HEK293 (cell line): ENCODE measurements at regions not wholly inside any gene's neighbourhood (a gene's known extent, or its start where the extent isn't known, plus 50 kb on each side); places are given as distances from the start of the nearest gene placed in this dataset.

Source experiments
- AEBP2 ChIP-seq: fragments of 450-650 bp; formaldehyde crosslinking; IDR thresholded peaks from 2 replicates; pipeline ENCODE4 v1.5.1; 2016; ENCODE audit warnings: missing biosample characterization, missing genetic modification characterization, borderline replicate concordance
- BCL11B ChIP-seq: fragments of 450-650 bp; formaldehyde crosslinking; IDR thresholded peaks from 2 replicates; pipeline ENCODE4 v1.5.1; 2016; ENCODE audit warnings: low read depth, missing biosample characterization, missing genetic modification characterization
- EGR2 ChIP-seq: fragments of 450-650 bp; formaldehyde crosslinking; IDR thresholded peaks from 2 replicates; pipeline ENCODE4 v1.5.1; 2016; ENCODE audit warnings: low read depth, missing biosample characterization, missing genetic modification characterization
- GFI1B ChIP-seq: fragments of 450-650 bp; formaldehyde crosslinking; IDR thresholded peaks from 2 replicates; pipeline ENCODE4 v1.5.1; 2016; ENCODE audit warnings: missing biosample characterization, missing genetic modification characterization
- GLIS2 ChIP-seq: fragments of 450-650 bp; formaldehyde crosslinking; IDR thresholded peaks from 2 replicates; pipeline ENCODE4 v1.5.1; 2016; ENCODE audit warnings: missing biosample characterization, missing genetic modification characterization
- KLF16 ChIP-seq: fragments of 450-650 bp; formaldehyde crosslinking; IDR thresholded peaks from 2 replicates; pipeline ENCODE4 v1.5.1; 2017; ENCODE audit warnings: missing biosample characterization, missing genetic modification characterization
- KLF7 ChIP-seq: fragments of 450-650 bp; formaldehyde crosslinking; IDR thresholded peaks from 2 replicates; pipeline ENCODE4 v1.5.1; 2016; ENCODE audit warnings: missing biosample characterization, missing genetic modification characterization, borderline replicate concordance
- MZF1 ChIP-seq: fragments of 450-650 bp; formaldehyde crosslinking; IDR thresholded peaks from 2 replicates; pipeline ENCODE4 v1.5.1; 2017; ENCODE audit warnings: missing biosample characterization, missing genetic modification characterization, borderline replicate concordance
- PRDM10 ChIP-seq: fragments of 450-650 bp; formaldehyde crosslinking; IDR thresholded peaks from 2 replicates; pipeline ENCODE4 v1.5.1; 2016; ENCODE audit warnings: missing biosample characterization, missing genetic modification characterization
- SALL2 ChIP-seq: fragments of 450-650 bp; formaldehyde crosslinking; IDR thresholded peaks from 2 replicates; pipeline ENCODE4 v1.5.0; 2017; ENCODE audit warnings: missing biosample characterization, mild to moderate bottlenecking, missing genetic modification characterization, borderline replicate concordance
- SCRT2 ChIP-seq: fragments of 450-650 bp; formaldehyde crosslinking; IDR thresholded peaks from 2 replicates; pipeline ENCODE4 v1.5.1; 2016; ENCODE audit warnings: missing biosample characterization, missing genetic modification characterization
- TCF7L2 ChIP-seq: IDR thresholded peaks from 2 replicates; pipeline ENCODE4 v1.6.1; 2011; ENCODE audit warnings: low read depth, mild to moderate bottlenecking, inconsistent platforms, low read length, moderate library complexity, borderline replicate concordance
- YY1 ChIP-seq: fragments of 450-650 bp; formaldehyde crosslinking; IDR thresholded peaks from 2 replicates; pipeline ENCODE4 v1.5.1; 2018; ENCODE audit warnings: missing biosample characterization, missing genetic modification characterization
- YY2 ChIP-seq: fragments of 450-650 bp; formaldehyde crosslinking; IDR thresholded peaks from 2 replicates; pipeline ENCODE4 v1.5.1; 2016; ENCODE audit warnings: missing biosample characterization, missing genetic modification characterization
- ZBTB11 ChIP-seq: fragments of 450-650 bp; formaldehyde crosslinking; conservative IDR thresholded peaks from 2 replicates; pipeline ENCODE4 v1.5.1; 2016; ENCODE audit warnings: low read depth, missing biosample characterization, missing genetic modification characterization
- ZBTB21 ChIP-seq: fragments of 450-650 bp; formaldehyde crosslinking; IDR thresholded peaks from 2 replicates; pipeline ENCODE4 v1.5.1; 2017; ENCODE audit warnings: missing biosample characterization, missing genetic modification characterization
- ZFP3 ChIP-seq: fragments of 450-650 bp; formaldehyde crosslinking; IDR thresholded peaks from 2 replicates; pipeline ENCODE4 v1.5.1; 2016; ENCODE audit warnings: low read depth, missing biosample characterization, missing genetic modification characterization
- ZFP41 ChIP-seq: fragments of 450-650 bp; formaldehyde crosslinking; IDR thresholded peaks from 2 replicates; pipeline ENCODE4 v1.5.1; 2016; ENCODE audit warnings: missing biosample characterization, missing genetic modification characterization, borderline replicate concordance
- ZNF112 ChIP-seq: fragments of 450-650 bp; formaldehyde crosslinking; IDR thresholded peaks from 2 replicates; pipeline ENCODE4 v1.5.0; 2017; ENCODE audit warnings: missing biosample characterization, missing genetic modification characterization
- ZNF114 ChIP-seq: fragments of 450-650 bp; formaldehyde crosslinking; IDR thresholded peaks from 2 replicates; pipeline ENCODE4 v1.5.0; 2017; ENCODE audit warnings: missing biosample characterization, missing genetic modification characterization
- ZNF175 ChIP-seq: fragments of 450-650 bp; formaldehyde crosslinking; IDR thresholded peaks from 2 replicates; pipeline ENCODE4 v1.5.1; 2016; ENCODE audit warnings: missing biosample characterization, missing genetic modification characterization
- ZNF239 ChIP-seq: fragments of 450-650 bp; formaldehyde crosslinking; IDR thresholded peaks from 2 replicates; pipeline ENCODE4 v1.5.1; 2016; ENCODE audit warnings: missing biosample characterization, missing genetic modification characterization
- ZNF248 ChIP-seq: fragments of 450-650 bp; formaldehyde crosslinking; IDR thresholded peaks from 2 replicates; pipeline ENCODE4 v1.5.1; 2017; ENCODE audit warnings: missing biosample characterization, missing genetic modification characterization
- ZNF274 ChIP-seq, 2 experiments: fragments of 200-500 bp in 1 of 2; fragments of 450-650 bp in 1 of 2; sonication (Bioruptor generic) in 1 of 2; formaldehyde crosslinking in 1 of 2; IDR thresholded peaks; 2 replicates each; pipeline versions ENCODE4 v1.5.1 to v1.6.1; 2014 to 2016; ENCODE audit warnings: borderline replicate concordance in 1 of 2, inconsistent platforms in 1 of 2, low read length in 1 of 2, missing biosample characterization in 1 of 2, missing genetic modification characterization in 1 of 2
- ZNF292 ChIP-seq: fragments of 450-650 bp; formaldehyde crosslinking; IDR thresholded peaks from 2 replicates; pipeline ENCODE4 v1.5.1; 2016; ENCODE audit warnings: low read depth, missing biosample characterization, missing genetic modification characterization, borderline replicate concordance
- ZNF341 ChIP-seq: fragments of 450-650 bp; formaldehyde crosslinking; IDR thresholded peaks from 2 replicates; pipeline ENCODE4; 2016; ENCODE audit warnings: low read depth, missing biosample characterization, missing genetic modification characterization
- ZNF580 ChIP-seq: fragments of 450-650 bp; formaldehyde crosslinking; IDR thresholded peaks from 2 replicates; pipeline ENCODE4 v1.5.1; 2016; ENCODE audit warnings: missing biosample characterization, missing genetic modification characterization
- ZNF623 ChIP-seq: fragments of 450-650 bp; formaldehyde crosslinking; IDR thresholded peaks from 2 replicates; pipeline ENCODE4 v1.5.1; 2016; ENCODE audit warnings: missing biosample characterization, missing genetic modification characterization
- ZNF626 ChIP-seq: fragments of 450-650 bp; sonication (Bioruptor Pico); formaldehyde crosslinking; IDR thresholded peaks from 2 replicates; pipeline ENCODE4 v1.5.1; 2018; ENCODE audit warnings: missing biosample characterization, missing genetic modification characterization, inconsistent platforms
- ZNF629 ChIP-seq: fragments of 450-650 bp; formaldehyde crosslinking; IDR thresholded peaks from 2 replicates; pipeline ENCODE4 v1.5.1; 2017; ENCODE audit warnings: missing biosample characterization, missing genetic modification characterization
- ZNF677 ChIP-seq: fragments of 450-650 bp; IDR thresholded peaks from 2 replicates; pipeline ENCODE4 v1.5.0; 2018; ENCODE audit warnings: missing biosample characterization, mild to moderate bottlenecking, missing genetic modification characterization, moderate library complexity

GRCh38 chr12:63419154-63419553, 249.1 kb downstream of the DPY19L2 start (continued):
- TF ChIP-seq ZBTB11 (tag by site-specific recombination) (no peak), KLF16 (tag by site-specific recombination) (0 out of 2 replicates have a peak, but pooled peaks have one; percentile 49), GLIS2 (tag by site-specific recombination) (no peak), ZNF292 (no peak), BCL11B (tag by site-specific recombination) (no peak), ZNF677 (tag by site-specific recombination) (no peak), ZNF114 (tag by site-specific recombination) (no peak), ZNF248 (tag by site-specific recombination) (no peak), MZF1 (tag by site-specific recombination) (no peak), SALL2 (tag by site-specific recombination) (no peak), ZBTB21 (tag by site-specific recombination) (peak; percentile 84), EGR2 (no peak; the same call in 1 of the 2 replicates), AEBP2 (tag by site-specific recombination) (no peak), ZNF274 (IDR thresholded peaks at IDR 0.05; ENCODE audit: low read length) (no peak), ZNF274 (tag by site-specific recombination; IDR thresholded peaks at IDR 0.05; ENCODE audit: borderline replicate concordance) (no peak), SCRT2 (tag by site-specific recombination) (no peak), ZFP41 (no peak), KLF7 (tag by site-specific recombination) (0 out of 2 replicates have a peak, but pooled peaks have one; percentile 62), ZNF580 (tag by site-specific recombination) (peak; percentile 8; the same call in 1 of the 2 replicates), GFI1B (tag by site-specific recombination) (peak; percentile 70; the same call in 1 of the 2 replicates), YY2 (tag by site-specific recombination) (no peak), ZNF629 (peak; percentile 85), ZNF175 (tag by site-specific recombination) (no peak), ZNF239 (tag by site-specific recombination) (no peak), ZNF626 (no peak), PRDM10 (tag by site-specific recombination) (peak; percentile 94), TCF7L2 (no peak), YY1 (no peak), ZFP3 (tag by site-specific recombination) (no peak), ZNF341 (tag by site-specific recombination) (no peak), ZNF623 (tag by site-specific recombination) (no peak), ZNF112 (tag by site-specific recombination) (no peak)
